ENCODE measurements at regions not wholly inside any gene's neighbourhood (a gene's known extent, or its start where the extent isn't known, plus 50 kb on each side); places are given as distances from the start of the nearest gene placed in this dataset.

- TF ChIP-seq ZBTB21 (tag by site-specific recombination; IDR thresholded peaks at IDR 0.05) (no peak), ZBTB44 (tag by site-specific recombination; IDR thresholded peaks at IDR 0.05) (no peak), ZNF837 (tag by site-specific recombination; IDR thresholded peaks at IDR 0.05) (no peak), GLI4 (tag by site-specific recombination; IDR thresholded peaks at IDR 0.05) (no peak), ZNF138 (tag by site-specific recombination; IDR thresholded peaks at IDR 0.05; ENCODE audit: borderline replicate concordance) (no peak), PRDM10 (tag by site-specific recombination; IDR thresholded peaks at IDR 0.05) (no peak), ZNF571 (tag by site-specific recombination; IDR thresholded peaks at IDR 0.05) (no peak)
- TF ChIP-seq, protein P1, sequence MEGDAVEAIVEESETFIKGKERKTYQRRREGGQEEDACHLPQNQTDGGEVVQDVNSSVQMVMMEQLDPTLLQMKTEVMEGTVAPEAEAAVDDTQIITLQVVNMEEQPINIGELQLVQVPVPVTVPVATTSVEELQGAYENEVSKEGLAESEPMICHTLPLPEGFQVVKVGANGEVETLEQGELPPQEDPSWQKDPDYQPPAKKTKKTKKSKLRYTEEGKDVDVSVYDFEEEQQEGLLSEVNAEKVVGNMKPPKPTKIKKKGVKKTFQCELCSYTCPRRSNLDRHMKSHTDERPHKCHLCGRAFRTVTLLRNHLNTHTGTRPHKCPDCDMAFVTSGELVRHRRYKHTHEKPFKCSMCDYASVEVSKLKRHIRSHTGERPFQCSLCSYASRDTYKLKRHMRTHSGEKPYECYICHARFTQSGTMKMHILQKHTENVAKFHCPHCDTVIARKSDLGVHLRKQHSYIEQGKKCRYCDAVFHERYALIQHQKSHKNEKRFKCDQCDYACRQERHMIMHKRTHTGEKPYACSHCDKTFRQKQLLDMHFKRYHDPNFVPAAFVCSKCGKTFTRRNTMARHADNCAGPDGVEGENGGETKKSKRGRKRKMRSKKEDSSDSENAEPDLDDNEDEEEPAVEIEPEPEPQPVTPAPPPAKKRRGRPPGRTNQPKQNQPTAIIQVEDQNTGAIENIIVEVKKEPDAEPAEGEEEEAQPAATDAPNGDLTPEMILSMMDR (tag by site-specific recombination; IDR thresholded peaks at IDR 0.05), result no peak
- TF ChIP-seq, protein P2, sequence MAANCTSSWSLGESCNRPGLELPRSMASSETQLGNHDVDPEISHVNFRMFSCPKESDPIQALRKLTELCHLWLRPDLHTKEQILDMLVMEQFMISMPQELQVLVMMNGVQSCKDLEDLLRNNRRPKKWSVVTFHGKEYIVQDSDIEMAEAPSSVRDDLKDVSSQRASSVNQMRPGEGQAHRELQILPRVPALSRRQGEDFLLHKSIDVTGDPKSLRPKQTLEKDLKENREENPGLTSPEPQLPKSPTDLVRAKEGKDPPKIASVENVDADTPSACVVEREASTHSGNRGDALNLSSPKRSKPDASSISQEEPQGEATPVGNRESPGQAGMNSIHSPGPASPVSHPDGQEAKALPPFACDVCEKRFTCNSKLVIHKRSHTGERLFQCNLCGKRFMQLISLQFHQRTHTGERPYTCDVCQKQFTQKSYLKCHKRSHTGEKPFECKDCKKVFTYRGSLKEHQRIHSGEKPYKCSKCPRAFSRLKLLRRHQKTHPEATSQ (tag by site-specific recombination; IDR thresholded peaks at IDR 0.05), result no peak
These were observed 126.2 kb downstream of the TWIST2 start for GRCh38 chr2:238974081-238974480.
